ENCODE measurements at regions not wholly inside any gene's neighbourhood (a gene's known extent, or its start where the extent isn't known, plus 50 kb on each side); places are given as distances from the start of the nearest gene placed in this dataset.
"Not testable (repeated sequence)": the region's sequence is repeated elsewhere in the genome, so short reads cannot be mapped to it uniquely, and the experiment has no call there.

- TF ChIP-seq CTCF (IDR thresholded peaks at IDR 0.05); EZH2 (IDR thresholded peaks at IDR 0.05; ENCODE audit: borderline replicate concordance, insufficient read depth, low read depth, low read length, poor library complexity, severe bottlenecking): not testable (repeated sequence)
Measured at GRCh38 chr1:149196651-149197050, 93.3 kb upstream of the NBPF9 start.

All from B cell (primary cell).